Neural cell (in vitro differentiated cells): ENCODE measurements at regions not wholly inside any gene's neighbourhood (a gene's known extent, or its start where the extent isn't known, plus 50 kb on each side); places are given as distances from the start of the nearest gene placed in this dataset.

ENCODE experiments used
- H2AFZ ChIP-seq: fragments of 200-600, 300-800 bp; sonication (generic), shearing (Covaris generic); 2 replicates; pipeline ENCODE4 v1.6.0; 2014; ENCODE audit warnings: low read depth, mild to moderate bottlenecking, antibody characterized with exemption, low read length, moderate library complexity
- H3F3A ChIP-seq: fragments of 200-600 bp; shearing (Covaris generic); 2 replicates; pipeline ENCODE4 v1.6.1; 2016; ENCODE audit warnings: mild to moderate bottlenecking, moderate library complexity, mixed read lengths, antibody characterized with exemption, low read length; ENCODE audit not compliant: insufficient read depth, poor library complexity, severe bottlenecking
- H3K27ac ChIP-seq: fragments of 200-600, 300-800 bp; sonication (generic), shearing (Covaris generic); 2 replicates; pipeline ENCODE4 v1.5.1; 2014; ENCODE audit warnings: mild to moderate bottlenecking, low read length, moderate library complexity
- H3K27me3 ChIP-seq: fragments of 300-800, 200-600 bp; sonication (generic), shearing (Covaris generic); 2 replicates; pipeline ENCODE4 v1.6.0; 2014; ENCODE audit warnings: mild to moderate bottlenecking, low read depth, low read length, moderate library complexity; ENCODE audit not compliant: insufficient read depth
- H3K36me3 ChIP-seq: fragments of 300-800, 200-600 bp; sonication (generic), shearing (Covaris generic); 2 replicates; pipeline ENCODE4 v1.5.1; 2014; ENCODE audit warnings: mild to moderate bottlenecking, antibody characterized with exemption, low read length, moderate library complexity; ENCODE audit not compliant: insufficient read depth
- H3K4me2 ChIP-seq: fragments of 300-800, 200-600 bp; sonication (generic), shearing (Covaris generic); 2 replicates; pipeline ENCODE4 v1.6.0; 2014; ENCODE audit warnings: mild to moderate bottlenecking, low read length
- H3K4me3 ChIP-seq: fragments of 300-800, 200-600 bp; sonication (generic), shearing (Covaris generic); 2 replicates; pipeline ENCODE4 v1.5.1; 2014; ENCODE audit warnings: mild to moderate bottlenecking, low read length, moderate library complexity
- H3K79me2 ChIP-seq: fragments of 200-600 bp; shearing (Covaris generic); replicated peaks from 2 replicates; pipeline ENCODE4 v1.6.0; 2014; ENCODE audit warnings: mild to moderate bottlenecking, low read length, moderate library complexity; ENCODE audit not compliant: insufficient read depth
- H3K9ac ChIP-seq: fragments of 300-800, 200-600 bp; sonication (generic), shearing (Covaris generic); 2 replicates; pipeline ENCODE4 v1.6.1; 2016; ENCODE audit warnings: mild to moderate bottlenecking, low read length, mixed read lengths
- H3K9me2 ChIP-seq: fragments of 200-600 bp; shearing (Covaris generic); 2 replicates; pipeline ENCODE4 v1.6.1; 2016; ENCODE audit warnings: mild to moderate bottlenecking, low read length, mixed read lengths; ENCODE audit not compliant: insufficient read depth
- H3K9me3 ChIP-seq: fragments of 200-600, 300-800 bp; sonication (generic), shearing (Covaris generic); 2 replicates; pipeline ENCODE4 v1.6.1; 2016; ENCODE audit warnings: mild to moderate bottlenecking, mixed run types, low read length, moderate library complexity, mixed read lengths
- H4K20me1 ChIP-seq: fragments of 200-600 bp; shearing (Covaris generic); 2 replicates; pipeline ENCODE4 v1.6.1; 2016; ENCODE audit warnings: mild to moderate bottlenecking, mixed run types; ENCODE audit not compliant: insufficient read depth
- CTCF ChIP-seq: fragments of 450-650 bp; IDR thresholded peaks from 2 replicates; pipeline ENCODE4 v1.5.1; 2014; ENCODE audit warnings: antibody characterized with exemption, mild to moderate bottlenecking, moderate library complexity; ENCODE audit not compliant: poor library complexity, severe bottlenecking
- EP300 ChIP-seq: fragments of 450-650 bp; conservative IDR thresholded peaks from 2 replicates; pipeline ENCODE4 v1.6.1; 2014; ENCODE audit warnings: antibody characterized with exemption, mild to moderate bottlenecking, moderate library complexity; ENCODE audit not compliant: poor library complexity, severe bottlenecking
- EZH2 ChIP-seq: fragments of 200-600, 300-800 bp; shearing (Covaris generic), sonication (generic); IDR thresholded peaks from 2 replicates; pipeline ENCODE4 v1.6.1; 2014; ENCODE audit warnings: antibody characterized with exemption, low read length, borderline replicate concordance, mild to moderate bottlenecking; ENCODE audit not compliant: insufficient read depth, poor library complexity, severe bottlenecking
- MXI1 ChIP-seq: fragments of 450-650 bp; conservative IDR thresholded peaks from 2 replicates; pipeline ENCODE4 v1.6.1; 2014; ENCODE audit warnings: antibody characterized with exemption, mild to moderate bottlenecking; ENCODE audit not compliant: poor library complexity, severe bottlenecking
- POLR2AphosphoS5 ChIP-seq: IDR thresholded peaks from 2 replicates; pipeline ENCODE4 v1.6.1; 2012
- RAD21 ChIP-seq: fragments of 450-650 bp; conservative IDR thresholded peaks from 2 replicates; pipeline ENCODE4 v1.6.1; 2014; ENCODE audit warnings: antibody characterized with exemption, mild to moderate bottlenecking, moderate library complexity
- SMC3 ChIP-seq: fragments of 450-650 bp; conservative IDR thresholded peaks from 2 replicates; pipeline ENCODE4 v1.6.1; 2014; ENCODE audit warnings: antibody characterized with exemption, mild to moderate bottlenecking, moderate library complexity; ENCODE audit not compliant: poor library complexity
- TAF1 ChIP-seq: IDR thresholded peaks from 2 replicates; pipeline ENCODE4 v1.6.1; 2012; ENCODE audit warnings: low read depth
- TF ChIP-seq, protein P1 (sequence below): IDR thresholded peaks from 2 replicates; pipeline ENCODE4 v1.6.1; 2012; ENCODE audit warnings: borderline replicate concordance

DNA sequence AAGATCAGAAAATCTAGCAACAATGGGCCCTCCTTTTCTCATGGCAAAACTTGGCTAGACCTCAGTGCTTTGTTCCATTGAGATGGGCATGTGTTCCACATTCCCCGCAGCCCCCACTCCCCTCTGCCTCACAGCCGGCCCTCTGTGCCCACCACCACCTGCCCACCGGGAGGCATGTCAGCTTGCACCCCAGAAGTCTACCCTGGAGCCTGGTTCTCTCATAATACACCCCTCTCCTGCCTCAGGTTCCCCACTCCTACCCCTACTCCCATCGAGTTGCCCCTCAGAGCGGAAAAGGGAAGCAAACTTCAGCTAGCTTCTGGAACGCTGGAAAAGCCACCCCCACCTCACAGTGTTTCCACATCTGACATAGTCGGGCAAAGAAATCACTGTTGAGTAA is 219.0 kb downstream of the ANAPC1 start:
- H3F3A ChIP-seq: no peaks in the 10 kb centered on the region

GRCh38 chr2:111665551-111666116 is 218.4 kb downstream of the ANAPC1 start:
- Histone ChIP-seq H2AFZ (no peak overlapping the region), H3K79me2 (no peaks in the 10 kb centered on the region), H3K4me2 (no peak overlapping the region), H3F3A (no peaks in the 10 kb centered on the region), H3K9me2 (no peaks in the 10 kb centered on the region), H3K27me3 (no peaks in the 10 kb centered on the region), H3K9me3 (no peaks in the 10 kb centered on the region), H3K9ac (no peak overlapping the region), H4K20me1 (no peaks in the 10 kb centered on the region), H3K36me3 (no peaks in the 10 kb centered on the region), H3K27ac (no peak overlapping the region), H3K4me3 (no peak overlapping the region)
- no peak for TF ChIP-seq TAF1
- no peak for TF ChIP-seq POLR2AphosphoS5
- no peak for TF ChIP-seq MXI1
- no peak for TF ChIP-seq EZH2
- TF ChIP-seq RAD21: no peak
- TF ChIP-seq SMC3: no peak
- TF ChIP-seq EP300: no peak
- no peak for TF ChIP-seq CTCF
- TF ChIP-seq, protein P1, sequence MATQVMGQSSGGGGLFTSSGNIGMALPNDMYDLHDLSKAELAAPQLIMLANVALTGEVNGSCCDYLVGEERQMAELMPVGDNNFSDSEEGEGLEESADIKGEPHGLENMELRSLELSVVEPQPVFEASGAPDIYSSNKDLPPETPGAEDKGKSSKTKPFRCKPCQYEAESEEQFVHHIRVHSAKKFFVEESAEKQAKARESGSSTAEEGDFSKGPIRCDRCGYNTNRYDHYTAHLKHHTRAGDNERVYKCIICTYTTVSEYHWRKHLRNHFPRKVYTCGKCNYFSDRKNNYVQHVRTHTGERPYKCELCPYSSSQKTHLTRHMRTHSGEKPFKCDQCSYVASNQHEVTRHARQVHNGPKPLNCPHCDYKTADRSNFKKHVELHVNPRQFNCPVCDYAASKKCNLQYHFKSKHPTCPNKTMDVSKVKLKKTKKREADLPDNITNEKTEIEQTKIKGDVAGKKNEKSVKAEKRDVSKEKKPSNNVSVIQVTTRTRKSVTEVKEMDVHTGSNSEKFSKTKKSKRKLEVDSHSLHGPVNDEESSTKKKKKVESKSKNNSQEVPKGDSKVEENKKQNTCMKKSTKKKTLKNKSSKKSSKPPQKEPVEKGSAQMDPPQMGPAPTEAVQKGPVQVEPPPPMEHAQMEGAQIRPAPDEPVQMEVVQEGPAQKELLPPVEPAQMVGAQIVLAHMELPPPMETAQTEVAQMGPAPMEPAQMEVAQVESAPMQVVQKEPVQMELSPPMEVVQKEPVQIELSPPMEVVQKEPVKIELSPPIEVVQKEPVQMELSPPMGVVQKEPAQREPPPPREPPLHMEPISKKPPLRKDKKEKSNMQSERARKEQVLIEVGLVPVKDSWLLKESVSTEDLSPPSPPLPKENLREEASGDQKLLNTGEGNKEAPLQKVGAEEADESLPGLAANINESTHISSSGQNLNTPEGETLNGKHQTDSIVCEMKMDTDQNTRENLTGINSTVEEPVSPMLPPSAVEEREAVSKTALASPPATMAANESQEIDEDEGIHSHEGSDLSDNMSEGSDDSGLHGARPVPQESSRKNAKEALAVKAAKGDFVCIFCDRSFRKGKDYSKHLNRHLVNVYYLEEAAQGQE: no peak

More for the DNA sequence above, 219.0 kb downstream of the ANAPC1 start:
- no peaks in the 10 kb centered on the region for H4K20me1 ChIP-seq
- TF ChIP-seq POLR2AphosphoS5 (no peak), EZH2 (no peak), RAD21 (no peak), SMC3 (no peak), EP300 (no peak), CTCF (no peak), MXI1 (no peak), TAF1 (no peak)
- TF ChIP-seq, protein P1: no peak
- no peak overlapping the region for H3K27ac ChIP-seq
- H3K9me3 ChIP-seq: no peaks in the 10 kb centered on the region
- H3K36me3 ChIP-seq: no peaks in the 10 kb centered on the region
- no peaks in the 10 kb centered on the region for H3K79me2 ChIP-seq
- H3K4me3 ChIP-seq: no peak overlapping the region
- no peak overlapping the region for H3K4me2 ChIP-seq
- H3K27me3 ChIP-seq: no peaks in the 10 kb centered on the region
- H3K9me2 ChIP-seq: no peaks in the 10 kb centered on the region
- H3K9ac ChIP-seq: no peak overlapping the region
- no peak overlapping the region for H2AFZ ChIP-seq
